CD14-positive monocyte (primary cell): ENCODE measurements at regions not wholly inside any gene's neighbourhood (a gene's known extent, or its start where the extent isn't known, plus 50 kb on each side); places are given as distances from the start of the nearest gene placed in this dataset.

ENCODE experiments used
- DNase-seq, 3 donors: peaks; one replicate each; pipeline ENCODE4 v3.0.0-alpha.2; 2011 to 2022
- H2AFZ ChIP-seq: 2 replicates; pipeline ENCODE4 v1.6.0; 2012; ENCODE audit warnings: mild to moderate bottlenecking, low read depth, low read length, inconsistent platforms; ENCODE audit not compliant: insufficient read depth, poor library complexity, severe bottlenecking
- H3K27ac ChIP-seq, 2 donors: 1 replicate in 1 of 2; 2 replicates in 1 of 2; pipeline ENCODE4 v1.5.1; 2012 to 2013; ENCODE audit warnings: low read length in 2 of 2, control low read depth in 1 of 2, inconsistent platforms in 1 of 2, low read depth in 1 of 2, mild to moderate bottlenecking in 1 of 2
- H3K27me3 ChIP-seq, 2 donors: one replicate each; pipeline versions ENCODE4 v1.6.0 to v1.6.1; 2011 to 2013; ENCODE audit warnings: low read length in 2 of 2; ENCODE audit not compliant: control insufficient read depth in 2 of 2, insufficient read depth in 2 of 2
- H3K36me3 ChIP-seq, 2 donors: replicated peaks in 1 of 2; 1 replicate in 1 of 2; 2 replicates in 1 of 2; pipeline versions ENCODE4 v1.5.1 to v1.6.1; 2012 to 2013; ENCODE audit warnings: low read length in 2 of 2, control low read depth in 1 of 2, inconsistent platforms in 1 of 2, mild to moderate bottlenecking in 1 of 2; ENCODE audit not compliant: insufficient read depth in 2 of 2, control insufficient read depth in 1 of 2
- H3K4me1 ChIP-seq, 2 donors: 1 replicate in 1 of 2; 2 replicates in 1 of 2; pipeline versions ENCODE4 v1.5.1 to v1.6.1; 2012 to 2013; ENCODE audit warnings: low read length in 2 of 2, control low read depth in 1 of 2, inconsistent platforms in 1 of 2, mild to moderate bottlenecking in 1 of 2, moderate library complexity in 1 of 2; ENCODE audit not compliant: insufficient read depth in 2 of 2, control insufficient read depth in 1 of 2
- H3K4me2 ChIP-seq: replicated peaks from 2 replicates; pipeline ENCODE3; 2012; ENCODE audit warnings: low read length, moderate library complexity, mild to moderate bottlenecking; ENCODE audit not compliant: poor library complexity, severe bottlenecking; ENCODE audit errors: extremely low read depth
- H3K4me3 ChIP-seq, 3 experiments: fragments of 200-600 bp in 1 of 3; sonication (generic) in 1 of 3; replicated peaks in 1 of 3; 1 replicate in 2 of 3; 2 replicates in 1 of 3; pipeline ENCODE4 v1.5.1; 2011 to 2013; ENCODE audit warnings: low read length in 3 of 3, mild to moderate bottlenecking in 3 of 3, control low read depth in 2 of 3, low read depth in 2 of 3, inconsistent platforms in 1 of 3, moderate library complexity in 1 of 3
- H3K79me2 ChIP-seq: 2 replicates; pipeline ENCODE4 v1.6.0; 2012; ENCODE audit warnings: mild to moderate bottlenecking, control low read depth, inconsistent platforms, low read length, moderate library complexity; ENCODE audit not compliant: insufficient read depth
- H3K9ac ChIP-seq: 2 replicates; pipeline ENCODE4 v1.6.0; 2017; ENCODE audit warnings: low read length, mild to moderate bottlenecking; ENCODE audit not compliant: insufficient read depth, poor library complexity, severe bottlenecking
- H3K9me3 ChIP-seq, 2 donors: replicated peaks in 1 of 2; 1 replicate in 1 of 2; 2 replicates in 1 of 2; pipeline versions ENCODE4 v1.5.1 to v1.6.1; 2012 to 2013; ENCODE audit warnings: low read length in 2 of 2, control low read depth in 1 of 2; ENCODE audit not compliant: control insufficient read depth in 1 of 2, insufficient read depth in 1 of 2
- H4K20me1 ChIP-seq: 2 replicates; pipeline ENCODE4 v1.6.0; 2012; ENCODE audit warnings: mild to moderate bottlenecking, low read length, control low read depth, moderate library complexity; ENCODE audit not compliant: insufficient read depth
- H3K27ac Mint-ChIP-seq, 7 donors: one replicate each; pipeline ENCODE4 v1.8.0; 2020; ENCODE audit warnings: mild to moderate bottlenecking in 7 of 7, mixed read lengths in 7 of 7, moderate library complexity in 6 of 7, inconsistent platforms in 2 of 7
- H3K27me3 Mint-ChIP-seq, 3 donors: one replicate each; pipeline ENCODE4 v1.8.0; 2021 to 2022; ENCODE audit warnings: low read depth in 3 of 3, mild to moderate bottlenecking in 3 of 3, mixed read lengths in 3 of 3, moderate library complexity in 3 of 3, inconsistent platforms in 1 of 3
- H3K36me3 Mint-ChIP-seq, 2 donors: one replicate each; pipeline ENCODE4 v1.8.0; 2020; ENCODE audit warnings: mixed read lengths in 2 of 2, inconsistent platforms in 1 of 2, mild to moderate bottlenecking in 1 of 2
- H3K4me1 Mint-ChIP-seq: one replicate; pipeline ENCODE4 v1.8.0; 2020; ENCODE audit warnings: mild to moderate bottlenecking, mixed read lengths
- H3K4me3 Mint-ChIP-seq, 2 donors: one replicate each; pipeline ENCODE4 v1.8.0; 2020; ENCODE audit warnings: mild to moderate bottlenecking in 2 of 2, mixed read lengths in 2 of 2, moderate library complexity in 1 of 2
- H3K9me3 Mint-ChIP-seq, 7 donors: one replicate each; pipeline ENCODE4 v1.8.0; 2020 to 2022; ENCODE audit warnings: mixed read lengths in 7 of 7, mild to moderate bottlenecking in 6 of 7, moderate library complexity in 6 of 7, inconsistent platforms in 2 of 7
- CTCF ChIP-seq: fragments of 200-600 bp; IDR thresholded peaks from one replicate; pipeline ENCODE4 v1.8.0; 2022; ENCODE audit warnings: antibody characterized with exemption, mild to moderate bottlenecking
- WGBS: methylation state at CpG from one replicate; pipeline ENCODE4 v1.1.5; 2013; ENCODE audit warnings: missing lambda C conversion rate; ENCODE audit not compliant: insufficient coverage; 5-methylcytosine and 5-hydroxymethylcytosine counted together
- intact Hi-C, 2 donors: fragments of 100-400 bp; cut with micrococcal nuclease; formaldehyde crosslinking; loops; one replicate each; pipeline versions ENCODE4 v1.15.0 to v1.15.1; 2023

DNA sequence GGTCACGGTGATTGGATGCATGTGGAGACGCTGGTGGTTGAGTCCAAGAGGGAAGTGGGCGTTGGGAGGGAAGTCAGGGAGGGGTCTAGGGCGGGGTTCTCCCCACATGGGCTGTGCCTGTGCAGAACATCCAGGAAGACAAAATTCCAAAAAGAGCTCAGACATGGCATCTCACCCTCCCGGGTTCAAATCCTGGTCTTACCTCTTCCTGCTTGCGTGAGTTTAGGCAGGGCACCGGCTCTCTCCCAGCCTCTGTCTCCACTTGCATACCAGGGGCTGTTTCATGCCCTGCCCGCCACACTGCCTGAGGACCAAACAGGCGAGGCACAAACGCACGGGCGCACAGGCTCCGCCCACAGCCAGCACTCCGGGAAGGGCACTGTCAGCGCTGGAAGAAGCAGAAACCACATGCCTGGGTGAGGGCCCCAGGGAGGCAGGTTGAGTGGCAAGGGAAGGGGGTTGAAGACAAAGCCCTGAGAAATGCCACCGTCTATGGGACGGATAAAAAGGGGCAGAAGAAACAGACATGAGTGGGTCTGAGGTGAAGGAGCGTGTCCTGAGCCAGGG lies 123.6 kb upstream of the SOX1 start:
- H3K4me3 Mint-ChIP-seq = no peak overlapping the region

DNA sequence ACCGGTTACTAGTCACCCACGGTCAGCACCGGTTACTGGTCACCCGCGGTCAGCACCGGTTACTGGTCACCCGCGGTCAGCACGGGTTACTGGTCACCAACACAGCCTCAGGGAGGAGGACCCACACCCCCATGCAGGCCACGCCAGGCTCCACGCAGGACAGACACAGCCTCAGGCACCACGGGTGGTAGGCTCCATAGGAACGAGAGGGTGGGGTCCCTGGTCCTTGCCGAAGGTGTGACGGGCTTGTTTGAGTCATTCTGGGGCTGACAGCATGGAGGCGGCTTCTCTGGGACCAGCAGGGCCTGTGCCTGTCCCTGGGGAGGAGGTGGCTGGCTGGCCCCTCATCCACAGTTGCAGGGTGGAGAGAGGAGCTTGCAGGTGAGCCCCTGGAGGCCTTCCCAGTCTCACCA lies 122.8 kb upstream of the SOX1 start:
- Histone ChIP-seq H3K4me2 (no peak overlapping the region), H3K36me3 (no peaks in the 10 kb centered on the region), H2AFZ (no peak overlapping the region), H3K9ac (no peak overlapping the region), H3K9me3 (peaks cover 0 to 4% of the 10 kb centered on the region in 2 donors), H3K4me1 (no peaks in the 10 kb centered on the region), H3K27ac (no peak overlapping the region), H4K20me1 (no peaks in the 10 kb centered on the region), H3K79me2 (no peaks in the 10 kb centered on the region), H3K4me3 (no peak overlapping the region), H3K27me3 (no peaks in the 10 kb centered on the region)
- no peak overlapping the region for H3K27ac Mint-ChIP-seq
- TF ChIP-seq CTCF = no peak
- no peaks in the 10 kb centered on the region for H3K4me1 Mint-ChIP-seq
- 90% methylated on average over 13 of the region's 16 CpGs for WGBS
- H3K4me3 Mint-ChIP-seq = no peak overlapping the region
- H3K36me3 Mint-ChIP-seq = no peaks in the 10 kb centered on the region
- intact Hi-C loops = no loop called here
- peaks cover 0 to 6% (median 4%) of the 10 kb centered on the region in 3 donors for H3K27me3 Mint-ChIP-seq
- peaks cover 2 to 10% (median 3%) of the 10 kb centered on the region in 7 donors for H3K9me3 Mint-ChIP-seq
- no peak for DNase-seq

More for the DNA sequence above, 123.6 kb upstream of the SOX1 start:
- intact Hi-C loops = no loop called here
- Histone ChIP-seq H3K9ac (no peak overlapping the region), H3K4me3 (no peak overlapping the region), H3K9me3 (no peaks in the 10 kb centered on the region), H3K79me2 (no peaks in the 10 kb centered on the region), H3K36me3 (no peaks in the 10 kb centered on the region), H3K4me1 (no peaks in the 10 kb centered on the region), H3K4me2 (no peak overlapping the region), H2AFZ (no peak overlapping the region), H3K27ac (no peak overlapping the region), H4K20me1 (no peaks in the 10 kb centered on the region), H3K27me3 (no peaks in the 10 kb centered on the region)
- Mint-ChIP-seq H3K4me1 (no peaks in the 10 kb centered on the region), H3K27me3 (peaks cover 0 to 6% (median 4%) of the 10 kb centered on the region in 3 donors), H3K27ac (no peak overlapping the region), H3K36me3 (no peaks in the 10 kb centered on the region), H3K9me3 (peaks cover 0 to 7% (median 3%) of the 10 kb centered on the region in 7 donors)
- TF ChIP-seq CTCF = no peak
- no peak for DNase-seq
- WGBS = 81% methylated on average over 13 of the region's 18 CpGs
